IMR-90 (cell line): ENCODE measurements at regions not wholly inside any gene's neighbourhood (a gene's known extent, or its start where the extent isn't known, plus 50 kb on each side); places are given as distances from the start of the nearest gene placed in this dataset.

Experiments
- ATAC-seq: fragments of 200-7000 bp; cut with Tn5 transposase; 2 replicates; pipeline ENCODE4 v1.9.1; 2020; ENCODE audit warnings: low read depth, mild to moderate bottlenecking, moderate library complexity
- BruUV-seq: library from RNA; stranded (reverse); fragments of 400-500 nt; replicated peaks from 2 replicates; lab custom pipeline; 2021; lab: Mats Ljungman, UMichigan
- CTCF ChIA-PET: fragments of 300-600 bp; formaldehyde crosslinking; extraction: SDS; loops from one replicate; lab custom pipeline; 2021; ENCODE audit warnings: antibody characterized with exemption; lab: Yijun Ruan, JAX
- POLR2A ChIA-PET: fragments of 300-600 bp; sonication (Branson Sonifier 250); formaldehyde crosslinking; loops from one replicate; lab custom pipeline; 2022; ENCODE audit warnings: antibody characterized with exemption; ENCODE audit not compliant: unreplicated experiment; lab: Charles Lee
- DNase-seq: peaks from one replicate; pipeline ENCODE4 v3.0.0; 2013
- H2AFZ ChIP-seq: replicated peaks from 2 replicates; pipeline ENCODE3; 2013; ENCODE audit warnings: low read length, mild to moderate bottlenecking; ENCODE audit not compliant: poor library complexity
- H2AK5ac ChIP-seq: 2 replicates; pipeline ENCODE4 v1.6.1; 2013; ENCODE audit warnings: low read depth, low read length, inconsistent platforms
- H2AK9ac ChIP-seq: replicated peaks from 2 replicates; pipeline ENCODE3; 2013; ENCODE audit warnings: mild to moderate bottlenecking, low read depth, low read length, moderate library complexity; ENCODE audit not compliant: poor library complexity
- H2BK120ac ChIP-seq: 2 replicates; pipeline ENCODE4 v1.6.1; 2013; ENCODE audit warnings: low read depth, low read length, inconsistent platforms
- H2BK15ac ChIP-seq: 3 replicates; pipeline ENCODE4 v1.6.1; 2013; ENCODE audit warnings: low read depth, low read length, inconsistent platforms
- H2BK20ac ChIP-seq: 2 replicates; pipeline ENCODE4 v1.6.1; 2013; ENCODE audit warnings: low read depth, mild to moderate bottlenecking, inconsistent platforms, low read length, moderate library complexity
- H2BK5ac ChIP-seq: 2 replicates; pipeline ENCODE4 v1.6.1; 2013; ENCODE audit warnings: mild to moderate bottlenecking, low read depth, low read length, inconsistent platforms; ENCODE audit not compliant: poor library complexity, severe bottlenecking
- H3K14ac ChIP-seq: replicated peaks from 2 replicates; pipeline ENCODE4 v1.6.1; 2013; ENCODE audit warnings: low read depth, low read length, inconsistent platforms
- H3K18ac ChIP-seq: 2 replicates; pipeline ENCODE4 v1.6.1; 2013; ENCODE audit warnings: low read depth, low read length, control low read depth
- H3K23ac ChIP-seq: 2 replicates; pipeline ENCODE4 v1.6.1; 2013; ENCODE audit warnings: low read depth, low read length, inconsistent platforms
- H3K27ac ChIP-seq: 2 replicates; pipeline ENCODE4 v1.5.1; 2013; ENCODE audit warnings: mild to moderate bottlenecking, control low read depth, low read length; ENCODE audit not compliant: insufficient read depth
- H3K27me3 ChIP-seq: 2 replicates; pipeline ENCODE4 v1.6.1; 2013; ENCODE audit warnings: low read length; ENCODE audit not compliant: control insufficient read depth, insufficient read depth
- H3K36me3 ChIP-seq: 2 replicates; pipeline ENCODE4 v1.6.1; 2013; ENCODE audit warnings: low read length, mixed read lengths; ENCODE audit not compliant: control insufficient read depth, insufficient read depth
- H3K4ac ChIP-seq: 2 replicates; pipeline ENCODE4 v1.6.1; 2013; ENCODE audit warnings: low read depth, low read length, inconsistent platforms
- H3K4me1 ChIP-seq: 2 replicates; pipeline ENCODE4 v1.6.1; 2013; ENCODE audit warnings: low read length, mixed read lengths; ENCODE audit not compliant: control insufficient read depth, insufficient read depth
- H3K4me2 ChIP-seq: 2 replicates; pipeline ENCODE4 v1.6.1; 2013; ENCODE audit warnings: low read depth, mild to moderate bottlenecking, control low read depth, low read length, moderate library complexity
- H3K4me3 ChIP-seq: 2 replicates; pipeline ENCODE4 v1.5.1; 2013; ENCODE audit warnings: low read depth, mild to moderate bottlenecking, control low read depth, low read length, moderate library complexity; ENCODE audit not compliant: insufficient read depth
- H3K56ac ChIP-seq: 2 replicates; pipeline ENCODE4 v1.6.1; 2013; ENCODE audit warnings: low read length, inconsistent platforms; ENCODE audit not compliant: insufficient read depth; ENCODE audit errors: extremely low read depth
- H3K79me1 ChIP-seq, 2 experiments: 2 replicates each; pipeline ENCODE4 v1.6.1; 2013; ENCODE audit warnings: low read length in 2 of 2, inconsistent platforms in 1 of 2, low read depth in 1 of 2
- H3K9ac ChIP-seq: 2 replicates; pipeline ENCODE4 v1.6.1; 2013; ENCODE audit warnings: low read depth, low read length, control low read depth
- H3K9me1 ChIP-seq: 2 replicates; pipeline ENCODE4 v1.6.1; 2013; ENCODE audit warnings: low read length, inconsistent platforms; ENCODE audit not compliant: insufficient read depth
- H3K9me3 ChIP-seq: 2 replicates; pipeline ENCODE4 v1.6.1; 2013; ENCODE audit warnings: low read length; ENCODE audit not compliant: control insufficient read depth, insufficient read depth
- H4K20me1 ChIP-seq: 2 replicates; pipeline ENCODE4 v1.6.1; 2013; ENCODE audit warnings: low read length, inconsistent platforms; ENCODE audit not compliant: insufficient read depth
- H4K5ac ChIP-seq: 2 replicates; pipeline ENCODE4 v1.6.1; 2013; ENCODE audit warnings: mild to moderate bottlenecking, low read depth, low read length, control low read depth
- H4K8ac ChIP-seq, 2 experiments: 2 replicates each; pipeline ENCODE4 v1.6.1; 2013; ENCODE audit warnings: low read depth in 2 of 2, low read length in 2 of 2, control low read depth in 1 of 2, inconsistent platforms in 1 of 2
- H4K91ac ChIP-seq: 2 replicates; pipeline ENCODE4 v1.6.1; 2013; ENCODE audit warnings: low read depth, low read length, inconsistent platforms; ENCODE audit not compliant: insufficient read depth
- BHLHE40 ChIP-seq: fragments of 150-350 bp; IDR thresholded peaks from 2 replicates; pipeline ENCODE4 v1.6.1; 2016; ENCODE audit warnings: mild to moderate bottlenecking, low read depth, low read length
- CEBPB ChIP-seq: IDR thresholded peaks from 2 replicates; pipeline ENCODE4 v1.6.1; 2012; ENCODE audit warnings: low read depth, low read length, improper control_type of control experiment
- CHD1 ChIP-seq: IDR thresholded peaks from 2 replicates; pipeline ENCODE4 v1.6.1; 2012; ENCODE audit warnings: low read depth, low read length, improper control_type of control experiment
- ELK1 ChIP-seq: fragments of 150-350 bp; IDR thresholded peaks from 2 replicates; pipeline ENCODE4 v1.6.1; 2016; ENCODE audit warnings: low read depth, mild to moderate bottlenecking, low read length, moderate library complexity, borderline replicate concordance
- MAZ ChIP-seq: IDR thresholded peaks from 2 replicates; pipeline ENCODE4 v1.6.1; 2012; ENCODE audit warnings: low read depth, mild to moderate bottlenecking, low read length, improper control_type of control experiment, moderate library complexity, borderline replicate concordance
- MXI1 ChIP-seq: IDR thresholded peaks from 2 replicates; pipeline ENCODE4 v1.6.1; 2012; ENCODE audit warnings: low read depth, mild to moderate bottlenecking, low read length, moderate library complexity, borderline replicate concordance
- NFE2L2 ChIP-seq: fragments of 150-350 bp; IDR thresholded peaks from 2 replicates; pipeline ENCODE4 v1.6.1; 2016; ENCODE audit warnings: low read depth, mild to moderate bottlenecking, low read length
- POLR2A ChIP-seq: IDR thresholded peaks from 2 replicates; pipeline ENCODE4 v1.6.1; 2012; ENCODE audit warnings: mild to moderate bottlenecking, low read depth, low read length
- RAD21 ChIP-seq: IDR thresholded peaks from 2 replicates; pipeline ENCODE4 v1.6.1; 2012; ENCODE audit warnings: low read length, improper control_type of control experiment
- RCOR1 ChIP-seq: IDR thresholded peaks from 2 replicates; pipeline ENCODE4 v1.6.1; 2012; ENCODE audit warnings: mild to moderate bottlenecking, low read length, improper control_type of control experiment; ENCODE audit not compliant: insufficient replicate concordance
- RFX5 ChIP-seq: IDR thresholded peaks from 2 replicates; pipeline ENCODE4 v1.8.0; 2012; ENCODE audit warnings: low read depth, mild to moderate bottlenecking, low read length, moderate library complexity
- SMC3 ChIP-seq: fragments of 150-350 bp; IDR thresholded peaks from 2 replicates; pipeline ENCODE4 v1.6.1; 2016; ENCODE audit warnings: low read depth, mild to moderate bottlenecking, antibody characterized with exemption, low read length, moderate library complexity
- WGBS, 2 experiments: methylation state at CpG; one replicate each; pipeline versions ENCODE4 v1.1.5 to v1.1.7; 2013; ENCODE audit warnings: missing lambda C conversion rate in 2 of 2; ENCODE audit not compliant: insufficient read length in 1 of 2; ENCODE audit errors: extremely low coverage in 2 of 2; 5-methylcytosine and 5-hydroxymethylcytosine counted together
- dilution Hi-C: fragments of 300-500 bp; cut with HindIII; formaldehyde crosslinking; loops from one replicate; pipeline ENCODE4 v1.14.3; 2018; ENCODE audit warnings: low sequenced_read_pairs; ENCODE audit not compliant: unreplicated experiment
- in situ Hi-C: fragments of 300-500 bp; cut with MboI; formaldehyde crosslinking; loops from 3 replicates; pipeline ENCODE4 v1.14.3; 2019; ENCODE audit warnings: low sequenced_read_pairs, inconsistent platforms, mixed read lengths
- intact Hi-C: fragments of 100-400 bp; cut with micrococcal nuclease; formaldehyde crosslinking; loops from 2 replicates; pipeline ENCODE4 v1.10.0; 2022
- TF ChIP-seq, protein P1 (sequence below): conservative IDR thresholded peaks from 2 replicates; pipeline ENCODE4 v1.5.1; 2012; ENCODE audit warnings: mild to moderate bottlenecking, low read depth, low read length, improper control_type of control experiment
- TF ChIP-seq, protein P2 (sequence below): fragments of 150-350 bp; IDR thresholded peaks from 2 replicates; pipeline ENCODE4 v1.6.1; 2017; ENCODE audit warnings: mild to moderate bottlenecking, antibody characterized with exemption, low read length, low read depth

GRCh38 chr3:104519068-104519467, 847.6 kb upstream of the ALCAM start:
- WGBS, 2 experiments, result no CpG with 5 or more reads among the region's 4 CpGs
- TF ChIP-seq BHLHE40, result no peak
- TF ChIP-seq MXI1, result no peak
- no peak for TF ChIP-seq SMC3
- no peak for TF ChIP-seq ELK1
- TF ChIP-seq RFX5, result no peak
- TF ChIP-seq, protein P1, sequence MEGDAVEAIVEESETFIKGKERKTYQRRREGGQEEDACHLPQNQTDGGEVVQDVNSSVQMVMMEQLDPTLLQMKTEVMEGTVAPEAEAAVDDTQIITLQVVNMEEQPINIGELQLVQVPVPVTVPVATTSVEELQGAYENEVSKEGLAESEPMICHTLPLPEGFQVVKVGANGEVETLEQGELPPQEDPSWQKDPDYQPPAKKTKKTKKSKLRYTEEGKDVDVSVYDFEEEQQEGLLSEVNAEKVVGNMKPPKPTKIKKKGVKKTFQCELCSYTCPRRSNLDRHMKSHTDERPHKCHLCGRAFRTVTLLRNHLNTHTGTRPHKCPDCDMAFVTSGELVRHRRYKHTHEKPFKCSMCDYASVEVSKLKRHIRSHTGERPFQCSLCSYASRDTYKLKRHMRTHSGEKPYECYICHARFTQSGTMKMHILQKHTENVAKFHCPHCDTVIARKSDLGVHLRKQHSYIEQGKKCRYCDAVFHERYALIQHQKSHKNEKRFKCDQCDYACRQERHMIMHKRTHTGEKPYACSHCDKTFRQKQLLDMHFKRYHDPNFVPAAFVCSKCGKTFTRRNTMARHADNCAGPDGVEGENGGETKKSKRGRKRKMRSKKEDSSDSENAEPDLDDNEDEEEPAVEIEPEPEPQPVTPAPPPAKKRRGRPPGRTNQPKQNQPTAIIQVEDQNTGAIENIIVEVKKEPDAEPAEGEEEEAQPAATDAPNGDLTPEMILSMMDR, result no peak
- TF ChIP-seq CEBPB, result no peak
- no peak for TF ChIP-seq MAZ
- no peak for TF ChIP-seq POLR2A
- TF ChIP-seq NFE2L2, result no peak
- TF ChIP-seq, protein P2, sequence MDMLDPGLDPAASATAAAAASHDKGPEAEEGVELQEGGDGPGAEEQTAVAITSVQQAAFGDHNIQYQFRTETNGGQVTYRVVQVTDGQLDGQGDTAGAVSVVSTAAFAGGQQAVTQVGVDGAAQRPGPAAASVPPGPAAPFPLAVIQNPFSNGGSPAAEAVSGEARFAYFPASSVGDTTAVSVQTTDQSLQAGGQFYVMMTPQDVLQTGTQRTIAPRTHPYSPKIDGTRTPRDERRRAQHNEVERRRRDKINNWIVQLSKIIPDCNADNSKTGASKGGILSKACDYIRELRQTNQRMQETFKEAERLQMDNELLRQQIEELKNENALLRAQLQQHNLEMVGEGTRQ, result no peak
- no peak for TF ChIP-seq CHD1
- TF ChIP-seq RAD21, result no peak
- TF ChIP-seq RCOR1, result no peak

More at GRCh38 chr3:104519068-104519467, 847.6 kb upstream of the ALCAM start:
- Histone ChIP-seq H2BK5ac (no peak overlapping the region), H2AFZ (no peak overlapping the region), H3K14ac (no peak overlapping the region), H2AK9ac (no peak overlapping the region), H3K27me3 (no peaks in the 10 kb centered on the region), H3K79me1 (no peaks in the 10 kb centered on the region), H2BK15ac (no peak overlapping the region), H4K20me1 (no peaks in the 10 kb centered on the region), H3K56ac (no peak overlapping the region), H2BK20ac (no peak overlapping the region), H3K9ac (no peak overlapping the region), H2BK120ac (no peak overlapping the region), H4K5ac (no peak overlapping the region), H3K23ac (no peak overlapping the region), H3K4me1 (no peaks in the 10 kb centered on the region), H3K36me3 (no peaks in the 10 kb centered on the region), H4K8ac (no peak overlapping the region), H4K91ac (no peak overlapping the region), H3K4me3 (no peak overlapping the region), H3K4ac (no peak overlapping the region), H3K27ac (no peak overlapping the region), H3K4me2 (no peak overlapping the region), H3K18ac (no peak overlapping the region), H3K9me1 (no peaks in the 10 kb centered on the region), H3K9me3 (no peaks in the 10 kb centered on the region), H2AK5ac (no peak overlapping the region)
- dilution Hi-C loops, result no loop called here
- CTCF ChIA-PET, result no interaction called here
- intact Hi-C loops, result no loop called here
- no TSS peak for BruUV-seq
- ATAC-seq, result no peak
- no peak for DNase-seq
- POLR2A ChIA-PET, result no interaction called here
- in situ Hi-C loops, result no loop called here
